Common myeloid progenitor, CD34-positive (primary cell): ENCODE measurements at regions not wholly inside any gene's neighbourhood (a gene's known extent, or its start where the extent isn't known, plus 50 kb on each side); places are given as distances from the start of the nearest gene placed in this dataset.
"Not testable (repeated sequence)": the region's sequence is repeated elsewhere in the genome, so short reads cannot be mapped to it uniquely, and the experiment has no call there.

ENCODE experiments used
- CTCF ChIA-PET: fragments of 350-600 bp; sonication (Branson Sonifier 250); formaldehyde crosslinking; loops from one replicate; lab custom pipeline; 2021; ENCODE audit warnings: antibody characterized with exemption; lab: Charles Lee
- POLR2A ChIA-PET: fragments of 350-600 bp; sonication (Branson Sonifier 250); formaldehyde crosslinking; loops from one replicate; lab custom pipeline; 2021; ENCODE audit warnings: antibody characterized with exemption; lab: Charles Lee
- DNase-seq, 3 donors: peaks; one replicate each; pipeline versions ENCODE4 v3.0.0 to v3.0.0-alpha.2; 2013
- H3K27ac ChIP-seq, 2 experiments: 1 replicate in 1 of 2; 2 replicates in 1 of 2; pipeline ENCODE4 v1.7.0; 2013; ENCODE audit warnings: inconsistent platforms in 2 of 2, low read length in 2 of 2, mild to moderate bottlenecking in 2 of 2, low read depth in 1 of 2, moderate library complexity in 1 of 2; ENCODE audit not compliant: severe bottlenecking in 2 of 2, insufficient read depth in 1 of 2, poor library complexity in 1 of 2
- H3K27me3 ChIP-seq, 5 experiments: replicated peaks in 2 of 5; 1 replicate in 3 of 5; 2 replicates in 2 of 5; pipeline versions ENCODE4 v1.6.1 to v1.7.0; 2013; ENCODE audit warnings: low read length in 4 of 5, mild to moderate bottlenecking in 2 of 5, moderate library complexity in 2 of 5, inconsistent platforms in 1 of 5; ENCODE audit not compliant: insufficient read depth in 5 of 5, control insufficient read depth in 4 of 5
- H3K36me3 ChIP-seq, 4 experiments: 1 replicate in 2 of 4; 2 replicates in 2 of 4; pipeline versions ENCODE4 v1.6.1 to v1.7.0; 2013; ENCODE audit warnings: low read length in 3 of 4, control low read depth in 1 of 4, mild to moderate bottlenecking in 1 of 4; ENCODE audit not compliant: control insufficient read depth in 4 of 4, insufficient read depth in 4 of 4
- H3K4me1 ChIP-seq, 4 experiments: 1 replicate in 3 of 4; 2 replicates in 1 of 4; pipeline versions ENCODE4 v1.6.1 to v1.7.1; 2013; ENCODE audit warnings: low read length in 3 of 4, mild to moderate bottlenecking in 3 of 4, control low read depth in 1 of 4, inconsistent platforms in 1 of 4, moderate library complexity in 1 of 4; ENCODE audit not compliant: control insufficient read depth in 4 of 4, insufficient read depth in 4 of 4; ENCODE audit errors: control extremely low read depth in 1 of 4
- H3K4me3 ChIP-seq, 7 experiments: 1 replicate in 4 of 7; 2 replicates in 3 of 7; pipeline versions ENCODE4 v1.5.1 to v1.7.0; 2013; ENCODE audit warnings: mild to moderate bottlenecking in 7 of 7, low read length in 6 of 7, moderate library complexity in 6 of 7, inconsistent platforms in 2 of 7, low read depth in 2 of 7, control low read depth in 1 of 7; ENCODE audit not compliant: insufficient read depth in 4 of 7, control insufficient read depth in 1 of 7; ENCODE audit errors: extremely low read depth in 1 of 7
- H3K9me3 ChIP-seq, 5 experiments: 1 replicate in 4 of 5; 2 replicates in 1 of 5; pipeline versions ENCODE4 v1.6.1 to v1.7.1; 2013; ENCODE audit warnings: low read length in 4 of 5, mild to moderate bottlenecking in 2 of 5, inconsistent platforms in 1 of 5, low read depth in 1 of 5, moderate library complexity in 1 of 5; ENCODE audit not compliant: control insufficient read depth in 4 of 5, insufficient read depth in 2 of 5; ENCODE audit errors: control extremely low read depth in 1 of 5
- WGBS: methylation state at CpG from one replicate; pipeline ENCODE4 v1.1.5; 2013; ENCODE audit not compliant: insufficient coverage; 5-methylcytosine and 5-hydroxymethylcytosine counted together

GRCh38 chr15:24260407-24260806 is 415.2 kb upstream of the NPAP1 start:
- H3K9me3 ChIP-seq, DNase-seq, CTCF ChIA-PET, H3K36me3 ChIP-seq, H3K27me3 ChIP-seq, H3K4me1 ChIP-seq, H3K27ac ChIP-seq, H3K4me3 ChIP-seq, POLR2A ChIA-PET: not testable (repeated sequence)
- no CpG with 5 or more reads among the region's 10 CpGs for WGBS

- H3K36me3 ChIP-seq, H3K27me3 ChIP-seq, DNase-seq, CTCF ChIA-PET, H3K4me3 ChIP-seq, H3K9me3 ChIP-seq, H3K4me1 ChIP-seq, POLR2A ChIA-PET, H3K27ac ChIP-seq: not testable (repeated sequence)
- no CpG with 5 or more reads among the region's 25 CpGs for WGBS
Observed at GRCh38 chr15:24260854-24261253, 414.7 kb upstream of the NPAP1 start.

- H3K27me3 ChIP-seq, H3K4me3 ChIP-seq, H3K36me3 ChIP-seq, CTCF ChIA-PET, H3K4me1 ChIP-seq, DNase-seq, H3K9me3 ChIP-seq, POLR2A ChIA-PET, H3K27ac ChIP-seq: not testable (repeated sequence)
- 75% methylated on average over 4 of the region's 7 CpGs for WGBS
Observed at GRCh38 chr15:24268536-24269165, 406.9 kb upstream of the NPAP1 start.

GRCh38 chr15:24269166-24269571 is 406.4 kb upstream of the NPAP1 start:
- H3K9me3 ChIP-seq: no peaks in the 10 kb centered on the region
- no peaks in the 10 kb centered on the region for H3K4me1 ChIP-seq
- H3K36me3 ChIP-seq: no peaks in the 10 kb centered on the region
- ChIA-PET POLR2A (no interaction called here), CTCF (no interaction called here)
- no peak for DNase-seq
- WGBS: 69% methylated on average over 4 of the region's 4 CpGs
- no peaks in the 10 kb centered on the region for H3K27me3 ChIP-seq
- no peak overlapping the region for H3K27ac ChIP-seq
- no peak overlapping the region for H3K4me3 ChIP-seq

GRCh38 chr15:24269923-24270322 is 405.7 kb upstream of the NPAP1 start:
- no peaks in the 10 kb centered on the region for H3K36me3 ChIP-seq
- 94% methylated on average over 12 of the region's 13 CpGs for WGBS
- no peak overlapping the region for H3K27ac ChIP-seq
- CTCF ChIA-PET: no interaction called here
- POLR2A ChIA-PET: no interaction called here
- no peak overlapping the region for H3K4me3 ChIP-seq
- no peaks in the 10 kb centered on the region for H3K9me3 ChIP-seq
- no peaks in the 10 kb centered on the region for H3K4me1 ChIP-seq
- H3K27me3 ChIP-seq: no peaks in the 10 kb centered on the region
- no peak for DNase-seq

GRCh38 chr15:24271496-24272244 is 403.9 kb upstream of the NPAP1 start:
- 90% methylated on average over 3 of the region's 5 CpGs for WGBS
- H3K27ac ChIP-seq, POLR2A ChIA-PET, H3K4me1 ChIP-seq, CTCF ChIA-PET, H3K27me3 ChIP-seq, H3K36me3 ChIP-seq, DNase-seq, H3K4me3 ChIP-seq, H3K9me3 ChIP-seq: not testable (repeated sequence)

GRCh38 chr15:24292837-24293236 is 382.7 kb upstream of the NPAP1 start:
- Histone ChIP-seq H3K36me3 (no peaks in the 10 kb centered on the region), H3K4me3 (no peak overlapping the region), H3K4me1 (no peaks in the 10 kb centered on the region), H3K27ac (no peak overlapping the region), H3K27me3 (no peaks in the 10 kb centered on the region), H3K9me3 (no peaks in the 10 kb centered on the region)
- DNase-seq: no peak
- POLR2A ChIA-PET: no interaction called here
- CTCF ChIA-PET: no interaction called here
- no CpG with 5 or more reads among the region's 2 CpGs for WGBS
